ENCODE measurements at regions not wholly inside any gene's neighbourhood (a gene's known extent, or its start where the extent isn't known, plus 50 kb on each side); places are given as distances from the start of the nearest gene placed in this dataset.

GRCh38 chr5:167896814-167897213 lies 394.6 kb upstream of the WWC1 start:
- no peaks in the 10 kb centered on the region for H3K27me3 Mint-ChIP-seq
- H3K36me3 Mint-ChIP-seq = no peaks in the 10 kb centered on the region
- DNase-seq = no peak
- H3K27ac Mint-ChIP-seq = no peak overlapping the region
- H3K4me3 Mint-ChIP-seq = no peak overlapping the region
- ChIA-PET CTCF (no interaction called here), POLR2A (no interaction called here)
- intact Hi-C loops (cut with micrococcal nuclease) = no loop called here
- no peaks in the 10 kb centered on the region for H3K4me1 Mint-ChIP-seq (ENCODE audit: low read depth)
- no peaks in the 10 kb centered on the region for H3K9me3 Mint-ChIP-seq

GRCh38 chr5:167897371-167897770 lies 394.1 kb upstream of the WWC1 start:
- Mint-ChIP-seq H3K9me3 (no peaks in the 10 kb centered on the region), H3K4me3 (no peak overlapping the region), H3K36me3 (no peaks in the 10 kb centered on the region), H3K4me1 (ENCODE audit: low read depth) (no peaks in the 10 kb centered on the region), H3K27me3 (no peaks in the 10 kb centered on the region), H3K27ac (no peak overlapping the region)
- intact Hi-C loops (cut with micrococcal nuclease) = no loop called here
- ChIA-PET POLR2A (no interaction called here), CTCF (no interaction called here)
- DNase-seq = no peak

DNA sequence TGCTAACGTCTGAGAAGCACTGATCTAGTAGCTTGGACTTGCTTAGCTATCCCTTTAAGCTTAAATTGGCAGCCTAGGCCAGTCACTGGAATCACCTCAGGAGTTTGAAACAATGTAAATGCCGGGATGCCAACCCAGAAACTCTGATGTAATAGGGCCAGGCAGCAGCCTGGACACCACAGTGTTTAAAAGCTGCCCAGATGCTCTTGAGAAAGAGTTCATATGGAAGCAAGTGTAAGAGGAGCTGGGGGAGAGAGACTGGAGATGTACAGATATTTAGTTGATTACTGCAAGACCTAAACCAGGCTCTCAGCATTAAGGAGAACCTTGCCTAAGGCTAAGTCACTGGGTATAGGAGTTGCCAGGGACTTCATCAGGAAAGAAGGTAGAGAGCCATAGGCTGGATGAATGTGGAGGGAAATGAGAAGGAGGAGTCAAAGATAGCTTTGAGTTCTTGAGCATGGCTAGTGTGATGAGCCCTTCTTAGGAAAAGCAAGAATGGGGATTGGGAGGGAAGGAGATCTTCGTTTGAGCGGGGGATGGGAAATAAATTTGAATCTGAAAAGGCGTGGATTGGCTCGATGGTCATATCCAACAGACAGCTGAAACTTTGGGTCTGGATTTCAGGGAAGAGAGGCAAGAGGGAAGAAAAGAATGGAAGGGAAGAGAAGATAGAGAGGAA lies 392.9 kb upstream of the WWC1 start:
- Mint-ChIP-seq H3K36me3 (no peaks in the 10 kb centered on the region), H3K27ac (no peak overlapping the region), H3K27me3 (no peaks in the 10 kb centered on the region), H3K4me3 (no peak overlapping the region), H3K9me3 (no peaks in the 10 kb centered on the region), H3K4me1 (ENCODE audit: low read depth) (no peaks in the 10 kb centered on the region)
- ChIA-PET CTCF (no interaction called here), POLR2A (no interaction called here)
- no peak for DNase-seq
- intact Hi-C loops (cut with micrococcal nuclease) = no loop called here

GRCh38 chr5:167899490-167900070 lies 391.9 kb upstream of the WWC1 start:
- Mint-ChIP-seq H3K36me3 (no peaks in the 10 kb centered on the region), H3K4me3 (no peak overlapping the region), H3K4me1 (ENCODE audit: low read depth) (no peaks in the 10 kb centered on the region), H3K27ac (no peak overlapping the region), H3K27me3 (no peaks in the 10 kb centered on the region), H3K9me3 (no peaks in the 10 kb centered on the region)
- POLR2A ChIA-PET = no interaction called here
- DNase-seq = no peak
- intact Hi-C loops (cut with micrococcal nuclease) = no loop called here
- CTCF ChIA-PET = no interaction called here

- Mint-ChIP-seq H3K36me3 (no peaks in the 10 kb centered on the region), H3K9me3 (no peaks in the 10 kb centered on the region), H3K4me1 (ENCODE audit: low read depth) (no peaks in the 10 kb centered on the region), H3K27me3 (no peaks in the 10 kb centered on the region), H3K27ac (no peak overlapping the region), H3K4me3 (no peak overlapping the region)
- ChIA-PET CTCF (no interaction called here), POLR2A (no interaction called here)
- intact Hi-C loops (cut with micrococcal nuclease) = no loop called here
- no peak for DNase-seq
Observed at GRCh38 chr5:167900340-167900935, 391.0 kb upstream of the WWC1 start.

DNA sequence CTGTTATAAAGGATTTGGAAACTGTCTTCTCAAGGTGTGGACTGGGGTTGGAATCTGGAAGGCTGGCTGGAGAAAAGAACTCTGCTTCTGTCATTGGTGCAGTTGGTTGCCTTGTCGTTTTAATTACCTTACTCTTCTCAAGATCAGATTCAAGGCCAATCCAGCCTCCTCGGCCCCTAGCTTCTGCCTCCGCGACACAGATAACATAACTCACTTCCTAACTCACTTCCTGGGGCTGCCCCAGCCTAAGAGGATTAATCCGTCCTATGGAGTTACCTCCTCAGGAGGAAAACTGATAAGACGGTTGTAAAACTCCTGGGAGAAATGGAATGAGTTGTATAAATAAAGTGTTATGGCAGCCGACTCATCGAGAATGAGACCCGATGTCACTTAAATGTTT lies 389.1 kb upstream of the WWC1 start:
- Mint-ChIP-seq H3K27me3 (no peaks in the 10 kb centered on the region), H3K36me3 (no peaks in the 10 kb centered on the region), H3K4me1 (ENCODE audit: low read depth) (no peaks in the 10 kb centered on the region), H3K9me3 (no peaks in the 10 kb centered on the region), H3K27ac (no peak overlapping the region), H3K4me3 (no peak overlapping the region)
- intact Hi-C loops (cut with micrococcal nuclease) = no loop called here
- CTCF ChIA-PET = no interaction called here
- no peak for DNase-seq
- POLR2A ChIA-PET = no interaction called here

DNA sequence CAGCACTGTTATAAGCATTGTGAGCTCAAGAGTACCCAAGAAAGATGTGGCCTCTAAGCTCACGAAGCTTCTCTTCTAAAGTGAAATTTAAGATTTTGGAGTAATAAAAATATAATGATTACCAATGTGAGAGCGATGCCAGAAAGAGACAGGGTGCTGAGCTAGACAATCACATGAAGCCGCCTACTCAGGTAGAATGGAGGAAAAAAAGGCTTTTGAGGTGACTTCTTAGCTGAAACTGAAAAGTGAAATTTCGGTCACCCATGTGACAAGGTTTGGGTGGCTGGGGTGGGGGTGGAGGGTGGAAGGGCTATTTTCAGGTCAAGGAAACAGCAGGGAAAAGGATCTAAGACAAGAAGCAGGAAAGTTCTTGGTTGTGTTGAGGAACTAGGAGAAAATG lies 388.2 kb upstream of the WWC1 start:
- no peak overlapping the region for H3K4me3 Mint-ChIP-seq
- CTCF ChIA-PET = no interaction called here

DNA sequence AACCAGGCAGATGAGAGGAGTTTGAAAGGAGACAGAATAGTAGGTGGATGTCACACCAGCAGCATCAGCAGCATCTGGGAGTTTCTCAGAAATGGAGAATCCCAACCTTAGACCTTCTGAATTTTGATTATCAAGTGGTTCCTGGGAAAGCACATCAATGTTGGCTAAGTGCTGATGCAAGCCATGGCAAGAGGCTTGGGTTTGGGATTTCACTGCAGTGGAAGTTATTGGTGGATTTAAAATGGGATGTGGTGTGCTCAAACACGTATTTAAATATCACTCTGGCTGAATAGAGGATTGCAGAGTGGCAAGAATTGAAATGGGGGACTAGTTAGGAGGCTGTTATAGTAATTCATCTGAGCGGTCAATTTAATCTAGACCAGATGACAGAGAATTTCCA lies 387.8 kb upstream of the WWC1 start:
- no peak for DNase-seq
- H3K4me1 Mint-ChIP-seq (ENCODE audit: low read depth) = no peaks in the 10 kb centered on the region
- H3K36me3 Mint-ChIP-seq = no peaks in the 10 kb centered on the region
- no peak overlapping the region for H3K4me3 Mint-ChIP-seq
- ChIA-PET POLR2A (no interaction called here), CTCF (no interaction called here)
- no peak overlapping the region for H3K27ac Mint-ChIP-seq
- no peaks in the 10 kb centered on the region for H3K27me3 Mint-ChIP-seq
- intact Hi-C loops (cut with micrococcal nuclease) = no loop called here
- no peaks in the 10 kb centered on the region for H3K9me3 Mint-ChIP-seq

More for the DNA sequence above, 388.2 kb upstream of the WWC1 start:
- POLR2A ChIA-PET = no interaction called here
- intact Hi-C loops (cut with micrococcal nuclease) = no loop called here
- no peaks in the 10 kb centered on the region for H3K27me3 Mint-ChIP-seq
- no peak for DNase-seq
- H3K36me3 Mint-ChIP-seq = no peaks in the 10 kb centered on the region
- H3K27ac Mint-ChIP-seq = no peak overlapping the region
- no peaks in the 10 kb centered on the region for H3K9me3 Mint-ChIP-seq
- H3K4me1 Mint-ChIP-seq (ENCODE audit: low read depth) = no peaks in the 10 kb centered on the region

GRCh38 chr5:167905919-167906853 lies 385.3 kb upstream of the WWC1 start:
- Mint-ChIP-seq H3K36me3 (no peaks in the 10 kb centered on the region), H3K4me3 (no peak overlapping the region), H3K27ac (no peak overlapping the region), H3K9me3 (no peaks in the 10 kb centered on the region), H3K27me3 (no peaks in the 10 kb centered on the region), H3K4me1 (ENCODE audit: low read depth) (no peaks in the 10 kb centered on the region)
- ChIA-PET CTCF (no interaction called here), POLR2A (no interaction called here)
- DNase-seq = no peak
- intact Hi-C loops (cut with micrococcal nuclease) = no loop called here

GRCh38 chr5:167908606-167909005 lies 382.8 kb upstream of the WWC1 start:
- intact Hi-C loops (cut with micrococcal nuclease) = no loop called here
- ChIA-PET CTCF (no interaction called here), POLR2A (no interaction called here)
- no peaks in the 10 kb centered on the region for H3K27me3 Mint-ChIP-seq
- no peaks in the 10 kb centered on the region for H3K36me3 Mint-ChIP-seq
- no peak overlapping the region for H3K27ac Mint-ChIP-seq
- no peak overlapping the region for H3K4me3 Mint-ChIP-seq
- no peak for DNase-seq
- no peaks in the 10 kb centered on the region for H3K9me3 Mint-ChIP-seq
- no peaks in the 10 kb centered on the region for H3K4me1 Mint-ChIP-seq (ENCODE audit: low read depth)

DNA sequence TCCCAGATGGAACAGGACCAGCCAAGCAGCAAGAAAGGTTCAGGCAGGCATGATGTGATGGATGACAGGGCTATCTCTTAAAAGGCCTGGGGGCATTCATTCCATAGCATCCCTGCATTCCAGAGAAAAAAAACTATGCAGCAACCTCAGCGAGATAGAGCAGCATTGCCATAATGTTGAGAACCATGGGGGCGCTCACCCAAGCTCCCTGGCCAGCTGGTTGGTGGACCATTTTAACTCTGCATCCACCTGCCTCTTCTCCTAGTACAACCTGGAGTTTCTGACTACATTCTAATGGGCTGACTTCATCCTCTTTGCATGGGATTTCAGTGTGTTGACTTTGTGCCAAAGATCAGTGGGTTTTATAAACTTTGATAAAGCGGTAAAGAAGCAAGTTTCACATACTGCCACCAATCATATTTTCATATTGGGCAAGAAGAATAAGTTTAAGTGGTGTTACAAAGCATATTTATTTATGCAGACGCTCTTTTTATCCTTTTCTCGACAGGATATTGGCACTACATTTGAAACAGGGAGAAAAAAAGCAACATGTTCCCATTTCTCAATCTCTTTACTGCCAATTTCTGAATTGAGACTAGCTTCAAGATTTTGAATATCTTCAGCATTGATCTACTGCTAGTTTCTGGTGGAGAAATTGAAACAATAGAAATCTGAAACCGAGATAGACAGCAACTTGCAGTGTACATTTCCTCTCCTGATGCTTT lies 378.3 kb upstream of the WWC1 start:
- no peak for DNase-seq
- Mint-ChIP-seq H3K4me1 (ENCODE audit: low read depth) (no peaks in the 10 kb centered on the region), H3K9me3 (no peaks in the 10 kb centered on the region), H3K36me3 (no peaks in the 10 kb centered on the region), H3K4me3 (no peak overlapping the region), H3K27me3 (no peaks in the 10 kb centered on the region), H3K27ac (no peak overlapping the region)
- ChIA-PET CTCF (no interaction called here), POLR2A (no interaction called here)
- intact Hi-C loops (cut with micrococcal nuclease) = no loop called here

DNA sequence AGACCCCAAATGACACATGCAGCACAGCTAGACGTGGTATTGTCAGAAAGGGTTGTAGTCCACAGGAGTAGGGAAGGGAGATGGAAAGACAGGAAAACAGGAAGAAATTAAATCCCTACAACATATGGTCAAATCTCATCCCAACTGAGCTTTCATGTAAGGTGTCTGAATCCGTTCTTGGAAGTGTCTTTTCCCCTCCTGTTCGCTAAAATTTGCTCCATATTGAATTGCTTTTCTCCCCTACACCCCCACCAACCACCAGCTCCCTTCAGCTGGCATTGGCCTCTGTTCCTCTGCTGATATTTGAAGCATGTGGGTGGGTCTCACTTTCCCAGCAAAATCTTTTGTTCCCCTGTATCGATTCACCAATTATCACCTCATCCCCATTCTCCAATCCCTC lies 376.2 kb upstream of the WWC1 start:
- Mint-ChIP-seq H3K4me1 (ENCODE audit: low read depth) (no peaks in the 10 kb centered on the region), H3K9me3 (no peaks in the 10 kb centered on the region), H3K36me3 (no peaks in the 10 kb centered on the region), H3K27me3 (peaks cover 2% of the 10 kb centered on the region), H3K27ac (no peak overlapping the region), H3K4me3 (no peak overlapping the region)
- CTCF ChIA-PET = no interaction called here
- POLR2A ChIA-PET = no interaction called here
- intact Hi-C loops (cut with micrococcal nuclease) = no loop called here
- no peak for DNase-seq
